ENCODE measurements at regions not wholly inside any gene's neighbourhood (a gene's known extent, or its start where the extent isn't known, plus 50 kb on each side); places are given as distances from the start of the nearest gene placed in this dataset.
"Not testable (repeated sequence)": the region's sequence is repeated elsewhere in the genome, so short reads cannot be mapped to it uniquely, and the experiment has no call there.

- Histone ChIP-seq H3K9ac (ENCODE audit: insufficient read depth in 1 of 2, low read length in 2 of 2) (no peak overlapping the region), H3K36me3 (ENCODE audit: control insufficient read depth in 4 of 4, insufficient read depth in 4 of 4, low read length in 4 of 4) (no peaks in the 10 kb centered on the region), H3K9me3 (ENCODE audit: control insufficient read depth in 4 of 4, insufficient read depth in 3 of 4, low read length in 3 of 4) (no peaks in the 10 kb centered on the region), H3K27me3 (ENCODE audit: control insufficient read depth in 3 of 3, insufficient read depth in 3 of 3, low read length in 2 of 3) (peaks cover 0 to 3% (median 0%) of the 10 kb centered on the region in 3 donors), H3K4me1 (ENCODE audit: control insufficient read depth in 5 of 5, insufficient read depth in 5 of 5, low read length in 5 of 5) (no peaks in the 10 kb centered on the region), H3K27ac (ENCODE audit: low read depth in 1 of 2, low read length in 1 of 2) (no peak overlapping the region), H3K4me3 (no peak overlapping the region)
- ATAC-seq (ENCODE audit: insufficient read depth, low FRiP score) (no peak), DNase-seq (peak in 1 of 3 donors; percentile 16)
- no peak for TF ChIP-seq CTCF (IDR thresholded peaks at IDR 0.05; ENCODE audit: control extremely low read depth, extremely low read depth)
- 54 to 84% methylated on average over 1 of the region's 1 CpG for WGBS, 2 donors
Observed at GRCh38 chr12:107200394-107200793, 107.0 kb upstream of the CRY1 start.

GRCh38 chr12:107207931-107208525 is 114.7 kb upstream of the CRY1 start:
- Histone ChIP-seq H3K27ac (ENCODE audit: low read depth in 1 of 2, low read length in 1 of 2) (no peak overlapping the region), H3K4me1 (ENCODE audit: control insufficient read depth in 5 of 5, insufficient read depth in 5 of 5, low read length in 5 of 5) (no peaks in the 10 kb centered on the region), H3K9me3 (ENCODE audit: control insufficient read depth in 4 of 4, insufficient read depth in 3 of 4, low read length in 3 of 4) (peaks cover 0 to 4% (median 0%) of the 10 kb centered on the region in 4 donors), H3K4me3 (no peak overlapping the region), H3K36me3 (ENCODE audit: control insufficient read depth in 4 of 4, insufficient read depth in 4 of 4, low read length in 4 of 4) (no peaks in the 10 kb centered on the region), H3K27me3 (ENCODE audit: control insufficient read depth in 3 of 3, insufficient read depth in 3 of 3, low read length in 2 of 3) (no peaks in the 10 kb centered on the region), H3K9ac (ENCODE audit: insufficient read depth in 1 of 2, low read length in 2 of 2) (no peak overlapping the region)
- DNase-seq: no peak
- 87 to 90% methylated on average over 4 of the region's 4 CpGs for WGBS, 2 donors
- no peak for ATAC-seq (ENCODE audit: insufficient read depth, low FRiP score)
- no peak for TF ChIP-seq CTCF (IDR thresholded peaks at IDR 0.05; ENCODE audit: control extremely low read depth, extremely low read depth)

GRCh38 chr12:107209700-107210099 is 116.4 kb upstream of the CRY1 start:
- not testable (repeated sequence) for H3K4me1 ChIP-seq (ENCODE audit: control insufficient read depth in 5 of 5, insufficient read depth in 5 of 5, low read length in 5 of 5); H3K9ac ChIP-seq (ENCODE audit: insufficient read depth in 1 of 2, low read length in 2 of 2)
- 87 to 89% methylated on average over 7 of the region's 7 CpGs for WGBS, 2 donors

GRCh38 chr12:107214373-107214773 is 121.0 kb upstream of the CRY1 start:
- not testable (repeated sequence) for H3K9me3 ChIP-seq (ENCODE audit: control insufficient read depth in 4 of 4, insufficient read depth in 3 of 4, low read length in 3 of 4); H3K36me3 ChIP-seq (ENCODE audit: control insufficient read depth in 4 of 4, insufficient read depth in 4 of 4, low read length in 4 of 4); ATAC-seq (ENCODE audit: insufficient read depth, low FRiP score); H3K27me3 ChIP-seq (ENCODE audit: control insufficient read depth in 3 of 3, insufficient read depth in 3 of 3, low read length in 2 of 3); DNase-seq; H3K4me1 ChIP-seq (ENCODE audit: control insufficient read depth in 5 of 5, insufficient read depth in 5 of 5, low read length in 5 of 5); H3K4me3 ChIP-seq; H3K27ac ChIP-seq (ENCODE audit: low read depth in 1 of 2, low read length in 1 of 2); H3K9ac ChIP-seq (ENCODE audit: insufficient read depth in 1 of 2, low read length in 2 of 2)
- WGBS, 2 donors: 39 to 64% methylated on average over 3 of the region's 3 CpGs

More at GRCh38 chr12:107209700-107210099, 116.4 kb upstream of the CRY1 start:
- not testable (repeated sequence) for H3K27me3 ChIP-seq (ENCODE audit: control insufficient read depth in 3 of 3, insufficient read depth in 3 of 3, low read length in 2 of 3); H3K36me3 ChIP-seq (ENCODE audit: control insufficient read depth in 4 of 4, insufficient read depth in 4 of 4, low read length in 4 of 4); H3K4me3 ChIP-seq; DNase-seq; ATAC-seq (ENCODE audit: insufficient read depth, low FRiP score); H3K27ac ChIP-seq (ENCODE audit: low read depth in 1 of 2, low read length in 1 of 2); H3K9me3 ChIP-seq (ENCODE audit: control insufficient read depth in 4 of 4, insufficient read depth in 3 of 4, low read length in 3 of 4)

GRCh38 chr12:107216411-107216810 is 123.1 kb upstream of the CRY1 start:
- not testable (repeated sequence) for H3K9me3 ChIP-seq (ENCODE audit: control insufficient read depth in 4 of 4, insufficient read depth in 3 of 4, low read length in 3 of 4); H3K4me3 ChIP-seq; H3K9ac ChIP-seq (ENCODE audit: insufficient read depth in 1 of 2, low read length in 2 of 2); H3K4me1 ChIP-seq (ENCODE audit: control insufficient read depth in 5 of 5, insufficient read depth in 5 of 5, low read length in 5 of 5); ATAC-seq (ENCODE audit: insufficient read depth, low FRiP score); H3K27me3 ChIP-seq (ENCODE audit: control insufficient read depth in 3 of 3, insufficient read depth in 3 of 3, low read length in 2 of 3); H3K27ac ChIP-seq (ENCODE audit: low read depth in 1 of 2, low read length in 1 of 2); H3K36me3 ChIP-seq (ENCODE audit: control insufficient read depth in 4 of 4, insufficient read depth in 4 of 4, low read length in 4 of 4)
- DNase-seq: peak in 2 of 3 donors; percentile 23 to 63
- 70 to 83% methylated on average over 7 of the region's 7 CpGs for WGBS, 2 donors

Measured in lung (tissue), 11 donors.